ENCODE measurements at regions not wholly inside any gene's neighbourhood (a gene's known extent, or its start where the extent isn't known, plus 50 kb on each side); places are given as distances from the start of the nearest gene placed in this dataset.

DNA sequence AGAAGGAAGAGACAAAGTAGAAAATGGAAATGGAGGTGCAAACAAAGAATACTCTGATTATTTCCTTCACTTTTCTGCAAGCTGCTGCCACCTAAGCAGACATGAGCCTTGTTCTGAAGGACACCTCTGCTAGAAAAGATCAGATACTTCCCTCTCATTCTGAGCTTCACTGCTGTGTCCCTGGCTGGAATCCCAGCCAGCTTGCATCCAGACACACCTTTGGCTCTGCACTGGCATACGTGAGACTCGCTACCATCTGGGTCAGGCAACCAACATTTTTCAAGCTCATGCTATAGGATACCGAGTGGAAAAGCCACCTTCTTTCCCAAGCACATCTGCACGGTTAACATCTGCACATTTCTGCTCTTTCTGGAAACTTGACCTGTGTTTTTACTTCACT, 166.7 kb upstream of the SUCLG2 start:
- Mint-ChIP-seq H3K36me3 (ENCODE audit: low read depth) (no peaks in the 10 kb centered on the region), H3K27me3 (ENCODE audit: low read depth) (no peaks in the 10 kb centered on the region), H3K27ac (no peak overlapping the region), H3K4me1 (no peaks in the 10 kb centered on the region), H3K4me3 (no peak overlapping the region), H3K9me3 (no peaks in the 10 kb centered on the region)
- TF ChIP-seq, protein P1, sequence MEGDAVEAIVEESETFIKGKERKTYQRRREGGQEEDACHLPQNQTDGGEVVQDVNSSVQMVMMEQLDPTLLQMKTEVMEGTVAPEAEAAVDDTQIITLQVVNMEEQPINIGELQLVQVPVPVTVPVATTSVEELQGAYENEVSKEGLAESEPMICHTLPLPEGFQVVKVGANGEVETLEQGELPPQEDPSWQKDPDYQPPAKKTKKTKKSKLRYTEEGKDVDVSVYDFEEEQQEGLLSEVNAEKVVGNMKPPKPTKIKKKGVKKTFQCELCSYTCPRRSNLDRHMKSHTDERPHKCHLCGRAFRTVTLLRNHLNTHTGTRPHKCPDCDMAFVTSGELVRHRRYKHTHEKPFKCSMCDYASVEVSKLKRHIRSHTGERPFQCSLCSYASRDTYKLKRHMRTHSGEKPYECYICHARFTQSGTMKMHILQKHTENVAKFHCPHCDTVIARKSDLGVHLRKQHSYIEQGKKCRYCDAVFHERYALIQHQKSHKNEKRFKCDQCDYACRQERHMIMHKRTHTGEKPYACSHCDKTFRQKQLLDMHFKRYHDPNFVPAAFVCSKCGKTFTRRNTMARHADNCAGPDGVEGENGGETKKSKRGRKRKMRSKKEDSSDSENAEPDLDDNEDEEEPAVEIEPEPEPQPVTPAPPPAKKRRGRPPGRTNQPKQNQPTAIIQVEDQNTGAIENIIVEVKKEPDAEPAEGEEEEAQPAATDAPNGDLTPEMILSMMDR (IDR thresholded peaks at IDR 0.05; ENCODE audit: unreplicated experiment in 3 of 3), result no peak

DNA sequence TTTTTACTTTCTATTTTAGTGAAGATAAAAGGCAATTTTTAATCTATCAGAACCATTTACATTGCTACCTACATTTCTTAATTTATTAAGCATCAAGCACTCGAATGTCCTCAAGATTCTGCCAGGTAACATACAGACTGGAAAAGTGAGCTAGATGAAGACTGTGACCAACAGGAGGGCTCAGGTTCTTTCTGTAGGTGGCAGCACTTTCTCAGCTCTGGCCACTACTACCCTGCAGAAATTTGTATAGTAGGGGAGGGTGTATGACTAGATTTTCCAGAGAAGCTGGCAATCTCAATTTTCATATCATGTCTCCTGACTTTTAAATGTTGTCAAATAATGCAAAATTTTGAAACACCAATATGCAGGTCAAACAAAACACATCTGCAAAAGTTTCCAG, 165.0 kb upstream of the SUCLG2 start:
- Mint-ChIP-seq H3K9me3 (no peaks in the 10 kb centered on the region), H3K4me3 (no peak overlapping the region), H3K4me1 (no peaks in the 10 kb centered on the region), H3K27ac (no peak overlapping the region), H3K36me3 (ENCODE audit: low read depth) (no peaks in the 10 kb centered on the region), H3K27me3 (ENCODE audit: low read depth) (no peaks in the 10 kb centered on the region)
- TF ChIP-seq, protein P1 (IDR thresholded peaks at IDR 0.05; ENCODE audit: unreplicated experiment in 3 of 3), result peak in 2 of 3 experiments; percentile 28 to 46

DNA sequence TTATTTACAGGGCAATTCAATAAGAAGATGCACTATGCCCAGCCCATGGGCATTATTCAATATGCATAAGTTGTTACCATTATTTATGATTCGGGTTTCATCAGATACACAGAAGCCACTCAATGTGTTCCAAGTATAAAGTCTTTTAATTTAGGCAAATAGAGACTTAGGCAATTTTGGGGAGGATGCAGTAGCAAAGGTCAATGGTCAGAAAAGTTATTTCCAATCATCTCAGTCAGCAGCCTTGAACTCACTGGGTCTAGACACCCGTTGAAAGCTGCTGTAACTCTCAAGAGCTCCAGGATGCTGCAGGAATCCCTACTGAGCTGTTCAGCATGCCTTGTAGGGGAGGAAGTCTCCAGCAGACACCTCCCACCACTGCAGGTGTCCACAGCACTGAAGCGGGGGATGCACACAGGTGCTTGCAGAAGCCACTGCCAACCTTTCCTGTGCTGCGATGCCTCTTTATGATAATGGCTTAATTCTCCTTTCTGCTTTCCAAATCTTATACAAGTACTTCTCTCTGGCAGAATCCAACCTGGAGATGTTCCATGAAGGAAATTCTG, 155.0 kb upstream of the SUCLG2 start:
- Mint-ChIP-seq H3K4me1 (peaks cover 3% of the 10 kb centered on the region), H3K27ac (no peak overlapping the region), H3K4me3 (no peak overlapping the region), H3K27me3 (ENCODE audit: low read depth) (no peaks in the 10 kb centered on the region), H3K36me3 (ENCODE audit: low read depth) (no peaks in the 10 kb centered on the region), H3K9me3 (no peaks in the 10 kb centered on the region)
- TF ChIP-seq, protein P1 (IDR thresholded peaks at IDR 0.05; ENCODE audit: unreplicated experiment in 3 of 3), result no peak

DNA sequence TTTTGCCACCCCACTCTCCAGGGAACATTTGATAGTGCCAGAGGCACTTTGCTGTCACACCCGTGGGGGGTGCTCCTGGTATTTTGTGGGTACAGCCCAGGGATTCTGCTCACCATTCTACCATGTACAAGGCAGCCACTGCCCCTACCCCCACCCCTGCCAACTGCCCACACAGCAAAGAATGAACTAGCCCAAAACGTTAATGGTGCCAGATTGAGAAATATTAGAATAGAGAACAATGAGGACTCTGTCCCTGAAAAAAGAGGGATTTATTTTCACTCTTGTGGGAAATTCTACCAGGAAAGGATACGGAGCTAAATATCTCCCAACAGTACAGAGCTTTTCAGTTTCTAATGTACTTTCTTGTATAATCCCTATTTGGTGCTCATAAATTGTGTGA, 154.5 kb upstream of the SUCLG2 start:
- Mint-ChIP-seq H3K9me3 (peaks cover 2% of the 10 kb centered on the region), H3K4me1 (peaks cover 3% of the 10 kb centered on the region), H3K27ac (no peak overlapping the region), H3K4me3 (no peak overlapping the region), H3K27me3 (ENCODE audit: low read depth) (peaks cover 4% of the 10 kb centered on the region), H3K36me3 (ENCODE audit: low read depth) (no peaks in the 10 kb centered on the region)
- TF ChIP-seq, protein P1 (IDR thresholded peaks at IDR 0.05; ENCODE audit: unreplicated experiment in 3 of 3), result no peak

DNA sequence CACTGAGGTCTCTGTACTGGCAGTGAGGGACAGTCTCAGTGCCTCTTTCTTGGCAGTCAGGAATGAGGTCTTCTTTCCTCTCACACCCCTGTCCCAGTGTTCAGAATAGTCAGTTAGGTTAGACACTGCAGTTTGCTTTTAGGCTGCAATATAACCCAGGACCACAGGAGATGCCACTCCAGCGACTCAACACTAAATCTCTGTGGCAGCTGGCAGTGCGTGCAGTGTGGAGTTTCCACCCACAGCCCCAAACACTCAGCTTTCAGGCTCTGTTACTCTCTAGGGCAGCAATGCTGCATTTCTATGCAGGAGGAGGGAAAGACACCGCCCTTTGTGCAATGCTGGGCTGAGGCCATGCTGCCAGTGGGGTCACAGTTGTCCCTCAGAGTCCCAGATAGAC, 150.2 kb upstream of the SUCLG2 start:
- TF ChIP-seq, protein P1 (IDR thresholded peaks at IDR 0.05; ENCODE audit: unreplicated experiment in 3 of 3), result no peak
- no peak overlapping the region for H3K27ac Mint-ChIP-seq
- peaks cover 20% of the 10 kb centered on the region for H3K9me3 Mint-ChIP-seq
- no peak overlapping the region for H3K4me3 Mint-ChIP-seq
- H3K4me1 Mint-ChIP-seq, result peaks cover 3% of the 10 kb centered on the region
- H3K36me3 Mint-ChIP-seq (ENCODE audit: low read depth), result no peaks in the 10 kb centered on the region
- H3K27me3 Mint-ChIP-seq (ENCODE audit: low read depth), result peaks cover 9% of the 10 kb centered on the region

DNA sequence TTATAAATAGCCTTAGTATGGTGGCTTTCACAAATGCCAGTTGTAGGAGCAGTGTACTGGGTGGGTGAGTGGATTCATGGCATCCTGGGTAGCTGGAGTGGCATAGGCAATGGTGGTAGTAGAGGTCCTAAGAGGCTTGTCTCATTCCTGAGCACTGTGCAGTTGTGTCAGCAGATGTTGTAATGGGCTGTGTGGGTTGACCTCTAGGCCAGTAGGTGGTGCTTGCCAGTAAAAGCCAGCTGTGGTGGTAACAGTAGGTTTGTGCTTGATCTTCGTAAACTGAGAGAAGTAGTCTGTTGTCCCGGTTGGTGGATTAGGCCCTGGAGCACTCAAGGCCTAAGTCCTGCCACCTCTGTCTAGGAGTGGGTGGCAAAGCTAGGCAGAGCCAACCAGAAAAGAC, 149.7 kb upstream of the SUCLG2 start:
- H3K4me3 Mint-ChIP-seq, result no peak overlapping the region
- H3K4me1 Mint-ChIP-seq, result peaks cover 3% of the 10 kb centered on the region
- H3K9me3 Mint-ChIP-seq, result peaks cover 20% of the 10 kb centered on the region
- H3K36me3 Mint-ChIP-seq (ENCODE audit: low read depth), result no peaks in the 10 kb centered on the region
- H3K27me3 Mint-ChIP-seq (ENCODE audit: low read depth), result peaks cover 9% of the 10 kb centered on the region
- H3K27ac Mint-ChIP-seq, result no peak overlapping the region
- TF ChIP-seq, protein P1 (IDR thresholded peaks at IDR 0.05; ENCODE audit: unreplicated experiment in 3 of 3), result no peak
